Body of pancreas (tissue), 1 donor: ENCODE measurements at regions not wholly inside any gene's neighbourhood (a gene's known extent, or its start where the extent isn't known, plus 50 kb on each side); places are given as distances from the start of the nearest gene placed in this dataset. TPM values are rescaled to one million over a fixed set of nuclear protein-coding genes. Genes with fewer than 3 reads are reported as not detected.

Experiments
- small RNA-seq: library from RNA; depleted of rRNA; stranded (forward); fragments of <200 nt; gene quantifications from one replicate; pipeline ENCODE3, GENCODE V24; 2016

Small RNAs in the stretch of these regions (small RNA-seq; reads per million reads assigned to genes)
- gene AL078595.1 (not detected), gene RF00425 (not detected)
